Choroid plexus epithelial cell (primary cell): ENCODE measurements at regions not wholly inside any gene's neighbourhood (a gene's known extent, or its start where the extent isn't known, plus 50 kb on each side); places are given as distances from the start of the nearest gene placed in this dataset.
"Not testable (repeated sequence)": the region's sequence is repeated elsewhere in the genome, so short reads cannot be mapped to it uniquely, and the experiment has no call there.

ENCODE experiments used
- DNase-seq: peaks from one replicate; pipeline ENCODE4 v3.0.0-alpha.2; 2010; ENCODE audit warnings: low read depth
- H3K4me3 ChIP-seq: 2 replicates; pipeline ENCODE4 v1.5.1; 2011; ENCODE audit warnings: low read depth, mild to moderate bottlenecking, control low read depth, low read length, moderate library complexity
- TF ChIP-seq, protein P1 (sequence below): conservative IDR thresholded peaks from 2 replicates; pipeline ENCODE4 v1.5.1; 2011; ENCODE audit warnings: low read depth, mild to moderate bottlenecking, control low read depth, inconsistent platforms, low read length, moderate library complexity

DNA sequence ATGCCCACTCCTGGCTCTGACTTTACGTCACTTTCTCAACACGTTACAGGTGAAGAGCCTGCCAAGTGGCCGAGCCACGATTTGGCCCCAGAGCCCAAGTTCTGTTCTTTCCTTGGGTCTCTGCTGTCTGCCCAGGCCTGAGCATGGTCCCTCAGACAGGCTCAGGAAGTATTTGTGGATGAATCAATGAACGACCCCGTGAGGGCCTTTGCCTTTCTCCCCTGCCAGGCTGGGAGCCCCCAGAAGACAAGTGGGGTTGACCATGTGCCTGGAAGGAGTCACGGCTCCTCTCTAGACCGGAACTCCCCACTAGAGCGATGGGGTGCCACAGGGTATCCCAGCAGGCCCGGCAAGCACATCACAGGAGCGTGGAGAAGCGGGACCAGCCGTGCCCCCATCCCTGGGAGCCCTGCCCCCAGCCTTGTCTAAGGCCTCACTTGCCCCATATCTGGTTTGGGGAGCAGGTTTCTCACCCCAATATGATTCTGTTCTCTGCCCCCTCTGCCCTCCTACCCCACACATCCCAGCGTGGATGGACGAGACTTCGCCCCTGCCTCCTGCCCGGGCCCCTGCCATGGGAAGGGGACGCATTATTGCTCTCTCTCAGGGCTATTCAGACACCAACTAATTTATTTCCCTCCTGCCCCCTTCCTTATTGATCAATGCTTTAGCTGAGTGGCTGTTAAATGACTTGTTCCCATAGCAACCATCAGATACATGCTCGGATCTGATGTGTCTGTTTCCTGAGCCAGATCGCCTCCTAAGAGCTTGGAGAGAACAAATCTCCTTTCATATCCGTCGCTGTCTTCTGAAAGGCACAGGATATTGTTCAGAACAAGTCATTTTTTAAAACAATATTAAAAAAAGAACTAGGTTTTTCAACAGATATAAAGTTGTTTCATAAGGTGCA lies 69.0 kb downstream of the DIO3 start:
- TF ChIP-seq, protein P1, sequence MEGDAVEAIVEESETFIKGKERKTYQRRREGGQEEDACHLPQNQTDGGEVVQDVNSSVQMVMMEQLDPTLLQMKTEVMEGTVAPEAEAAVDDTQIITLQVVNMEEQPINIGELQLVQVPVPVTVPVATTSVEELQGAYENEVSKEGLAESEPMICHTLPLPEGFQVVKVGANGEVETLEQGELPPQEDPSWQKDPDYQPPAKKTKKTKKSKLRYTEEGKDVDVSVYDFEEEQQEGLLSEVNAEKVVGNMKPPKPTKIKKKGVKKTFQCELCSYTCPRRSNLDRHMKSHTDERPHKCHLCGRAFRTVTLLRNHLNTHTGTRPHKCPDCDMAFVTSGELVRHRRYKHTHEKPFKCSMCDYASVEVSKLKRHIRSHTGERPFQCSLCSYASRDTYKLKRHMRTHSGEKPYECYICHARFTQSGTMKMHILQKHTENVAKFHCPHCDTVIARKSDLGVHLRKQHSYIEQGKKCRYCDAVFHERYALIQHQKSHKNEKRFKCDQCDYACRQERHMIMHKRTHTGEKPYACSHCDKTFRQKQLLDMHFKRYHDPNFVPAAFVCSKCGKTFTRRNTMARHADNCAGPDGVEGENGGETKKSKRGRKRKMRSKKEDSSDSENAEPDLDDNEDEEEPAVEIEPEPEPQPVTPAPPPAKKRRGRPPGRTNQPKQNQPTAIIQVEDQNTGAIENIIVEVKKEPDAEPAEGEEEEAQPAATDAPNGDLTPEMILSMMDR: no peak
- DNase-seq: no peak
- no peak overlapping the region for H3K4me3 ChIP-seq

DNA sequence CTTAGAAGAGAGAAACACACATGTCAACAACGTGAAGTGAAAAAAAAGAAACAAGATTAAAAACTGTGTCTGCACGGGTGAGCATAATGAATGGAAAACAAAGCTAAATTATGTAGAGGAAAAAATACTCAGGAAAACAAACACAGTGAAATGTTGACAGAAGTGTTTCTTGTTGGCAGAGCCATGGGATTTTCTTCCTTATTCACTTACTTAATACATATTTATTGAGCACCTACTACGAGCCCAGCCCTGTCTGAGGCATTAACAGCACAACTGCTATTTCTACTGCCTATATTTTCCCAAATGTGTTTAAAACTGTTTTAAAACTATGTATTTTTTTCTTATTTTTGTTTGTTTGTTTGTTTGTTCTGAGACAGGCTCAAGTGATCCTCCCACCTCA lies 69.9 kb downstream of the DIO3 start:
- H3K4me3 ChIP-seq: no peak overlapping the region
- TF ChIP-seq, protein P1: no peak
- no peak for DNase-seq

DNA sequence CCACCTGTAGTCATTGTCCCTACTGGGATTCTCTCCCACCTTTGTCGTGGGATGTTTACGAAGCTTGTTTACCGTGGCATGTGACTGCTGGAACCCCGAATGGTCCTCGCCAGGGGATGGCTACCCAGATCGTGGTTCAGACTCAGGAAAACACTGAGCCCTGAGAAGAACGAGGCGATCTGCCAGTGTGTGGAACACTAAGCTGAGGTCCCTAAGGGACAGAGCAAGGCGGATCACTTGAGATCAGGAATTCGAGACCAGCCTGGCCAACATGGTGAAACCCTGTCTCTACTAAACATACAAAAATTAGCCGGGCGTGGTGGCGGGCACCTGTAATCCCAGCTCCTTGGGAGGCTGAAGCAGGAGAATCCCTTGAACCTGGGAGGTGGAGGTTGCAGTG lies 70.7 kb downstream of the DIO3 start:
- not testable (repeated sequence) for DNase-seq, H3K4me3 ChIP-seq

DNA sequence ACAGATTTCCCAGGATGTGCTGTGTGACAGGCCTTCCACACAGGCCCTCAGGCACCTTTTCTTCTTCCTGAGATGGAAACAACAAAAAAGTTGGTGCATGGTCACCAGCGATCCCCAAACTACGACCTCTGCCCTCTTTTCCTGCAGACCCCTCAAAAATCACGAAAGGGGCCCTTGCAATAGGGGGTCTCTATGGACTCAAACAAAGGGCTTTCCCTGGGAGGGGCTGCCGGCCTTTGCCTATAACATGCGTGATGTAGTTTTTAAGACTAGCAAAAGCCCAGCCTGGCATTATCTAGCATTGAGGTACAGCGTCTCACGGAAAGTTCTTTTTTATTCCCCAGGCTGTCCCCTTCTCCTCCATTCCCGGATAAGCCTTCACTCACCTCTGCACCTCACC lies 71.2 kb downstream of the DIO3 start:
- TF ChIP-seq, protein P1: no peak
- no peak for DNase-seq
- H3K4me3 ChIP-seq: no peak overlapping the region

DNA sequence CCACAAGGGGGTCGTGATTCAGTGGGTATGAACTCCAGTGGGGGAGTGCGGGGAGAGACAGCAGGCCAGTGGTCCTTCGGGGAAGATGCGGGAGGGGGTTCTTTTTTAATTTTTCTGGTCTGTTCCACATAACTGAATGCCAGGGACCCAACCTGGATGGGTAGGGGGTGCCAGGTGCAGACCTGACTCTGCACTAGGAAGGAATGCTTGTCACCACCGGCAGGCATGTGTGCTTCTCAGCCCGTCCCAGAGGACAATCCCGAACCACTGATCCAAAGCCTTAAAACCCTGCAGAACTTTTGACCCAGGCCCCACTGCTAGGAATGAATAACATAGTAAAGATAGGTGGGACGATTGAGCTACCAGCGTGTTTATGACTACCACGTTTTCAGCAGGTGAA lies 72.0 kb downstream of the DIO3 start:
- no peak for DNase-seq
- H3K4me3 ChIP-seq: no peak overlapping the region
- TF ChIP-seq, protein P1: no peak

DNA sequence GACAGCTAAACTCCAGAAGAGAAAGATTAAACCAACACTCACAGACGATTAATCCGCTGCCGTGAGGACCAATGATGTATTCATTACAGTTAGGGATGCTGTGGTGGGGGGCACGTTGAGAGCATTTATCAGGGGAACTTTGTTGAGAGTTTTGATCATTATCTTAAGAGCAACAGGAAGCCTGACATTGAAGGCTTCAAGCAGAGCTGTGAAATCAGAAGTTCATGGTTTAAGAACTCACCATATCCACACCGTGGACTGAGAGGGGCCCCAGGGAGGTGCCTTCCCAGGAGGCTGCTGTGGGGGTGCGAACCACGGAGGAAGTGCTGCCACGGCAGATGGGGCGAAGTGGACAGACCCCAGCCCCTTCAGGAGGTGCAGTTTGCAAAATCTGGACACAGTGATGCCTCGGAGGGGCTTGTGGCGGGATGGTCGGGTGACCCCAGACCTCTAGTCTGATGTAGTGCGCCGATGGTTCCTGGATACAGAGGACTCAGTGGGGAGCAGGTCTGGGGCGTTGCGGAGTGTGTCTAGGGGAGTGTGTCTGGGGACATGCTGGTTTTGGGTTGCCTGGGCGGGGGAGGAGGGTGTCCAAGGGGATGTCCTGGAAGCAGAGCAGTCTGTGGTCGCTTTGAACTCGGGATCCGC lies 73.0 kb downstream of the DIO3 start:
- no peak for DNase-seq
- TF ChIP-seq, protein P1: no peak
- H3K4me3 ChIP-seq: no peak overlapping the region

DNA sequence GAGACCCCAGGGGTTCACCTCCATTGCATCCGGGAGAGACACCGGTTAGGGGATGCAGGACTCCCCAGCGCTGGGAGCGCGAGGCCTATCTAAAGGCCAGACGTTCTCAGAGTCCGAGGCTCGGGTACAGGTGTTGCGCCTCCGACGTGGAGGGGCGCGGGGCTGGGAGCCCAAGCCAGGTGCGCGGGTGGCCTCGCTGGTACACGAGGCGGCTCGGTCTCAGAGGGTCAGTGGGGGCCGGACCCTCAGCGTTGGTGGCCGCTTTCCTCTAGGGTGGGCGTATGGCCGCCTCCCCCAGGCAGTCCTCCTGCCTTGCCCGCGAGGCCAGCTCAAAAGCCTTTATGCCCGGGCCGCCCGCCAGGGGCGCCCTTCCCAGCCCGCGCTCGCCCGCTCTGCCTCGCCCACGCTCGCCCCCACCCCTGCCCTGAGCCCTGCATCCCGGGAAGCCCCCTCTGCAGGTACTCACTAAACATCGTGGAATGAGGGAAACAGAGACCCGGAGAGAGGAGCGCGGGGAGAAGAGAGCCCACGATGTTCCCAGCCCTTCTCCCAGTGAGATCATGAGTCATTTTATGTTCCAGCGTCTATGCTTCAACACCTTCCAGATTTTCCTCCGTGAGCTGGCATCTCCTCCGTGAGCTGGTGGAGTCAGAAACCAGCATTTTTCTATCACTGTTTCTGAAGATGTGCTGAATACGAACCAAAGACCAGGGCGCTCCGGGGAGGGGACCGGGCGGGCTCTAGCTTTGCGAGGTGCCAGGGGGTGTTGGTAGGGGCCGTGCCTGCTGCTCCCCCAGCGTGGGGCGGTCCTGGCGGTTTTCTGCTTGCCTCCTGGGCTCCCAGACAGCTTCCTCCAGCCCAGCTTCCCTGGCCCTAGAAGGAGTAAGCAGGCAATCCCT lies 73.8 kb downstream of the DIO3 start:
- TF ChIP-seq, protein P1: no peak
- H3K4me3 ChIP-seq: no peak overlapping the region
- DNase-seq: no peak
